ENCODE measurements at regions not wholly inside any gene's neighbourhood (a gene's known extent, or its start where the extent isn't known, plus 50 kb on each side); places are given as distances from the start of the nearest gene placed in this dataset.

GRCh38 chr18:40570615-40571014, 1384.4 kb upstream of the PIK3C3 start:
- WGBS, 5 donors = 50 to 72% (median 70%) methylated on average over 1 of the region's 1 CpG
- H3K27ac ChIP-seq = no peak overlapping the region
- intact Hi-C loops (cut with DNase I; ENCODE audit: low total_unique reads) = no loop called here
- no peaks in the 10 kb centered on the region for H3K27me3 ChIP-seq (replicated peaks in 1 of 7)
- no peaks in the 10 kb centered on the region for H3K36me3 ChIP-seq
- no peaks in the 10 kb centered on the region for H3K4me1 ChIP-seq
- no peak for DNase-seq
- TF ChIP-seq POLR2AphosphoS5 (IDR thresholded peaks at IDR 0.05) (no peak), POLR2A (IDR thresholded peaks at IDR 0.05) (no peak)
- TF ChIP-seq, protein P1, sequence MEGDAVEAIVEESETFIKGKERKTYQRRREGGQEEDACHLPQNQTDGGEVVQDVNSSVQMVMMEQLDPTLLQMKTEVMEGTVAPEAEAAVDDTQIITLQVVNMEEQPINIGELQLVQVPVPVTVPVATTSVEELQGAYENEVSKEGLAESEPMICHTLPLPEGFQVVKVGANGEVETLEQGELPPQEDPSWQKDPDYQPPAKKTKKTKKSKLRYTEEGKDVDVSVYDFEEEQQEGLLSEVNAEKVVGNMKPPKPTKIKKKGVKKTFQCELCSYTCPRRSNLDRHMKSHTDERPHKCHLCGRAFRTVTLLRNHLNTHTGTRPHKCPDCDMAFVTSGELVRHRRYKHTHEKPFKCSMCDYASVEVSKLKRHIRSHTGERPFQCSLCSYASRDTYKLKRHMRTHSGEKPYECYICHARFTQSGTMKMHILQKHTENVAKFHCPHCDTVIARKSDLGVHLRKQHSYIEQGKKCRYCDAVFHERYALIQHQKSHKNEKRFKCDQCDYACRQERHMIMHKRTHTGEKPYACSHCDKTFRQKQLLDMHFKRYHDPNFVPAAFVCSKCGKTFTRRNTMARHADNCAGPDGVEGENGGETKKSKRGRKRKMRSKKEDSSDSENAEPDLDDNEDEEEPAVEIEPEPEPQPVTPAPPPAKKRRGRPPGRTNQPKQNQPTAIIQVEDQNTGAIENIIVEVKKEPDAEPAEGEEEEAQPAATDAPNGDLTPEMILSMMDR (IDR thresholded peaks at IDR 0.05 in 8 of 11, conservative IDR thresholded peaks at IDR 0.05 in 3 of 11) = no peak
- no peak overlapping the region for H3K4me3 ChIP-seq
- peaks cover 0 to 4% (median 0%) of the 10 kb centered on the region in 8 donors for H3K9me3 ChIP-seq

- Histone ChIP-seq H3K27me3 (replicated peaks in 1 of 7) (no peaks in the 10 kb centered on the region), H3K36me3 (no peaks in the 10 kb centered on the region), H3K27ac (no peak overlapping the region), H3K4me3 (no peak overlapping the region), H3K4me1 (no peaks in the 10 kb centered on the region), H3K9me3 (peaks cover 0 to 4% (median 0%) of the 10 kb centered on the region in 8 donors)
- intact Hi-C loops (cut with DNase I; ENCODE audit: low total_unique reads) = no loop called here
- WGBS, 5 donors = 61 to 90% (median 84%) methylated on average over 4 of the region's 4 CpGs
- TF ChIP-seq, protein P1 (IDR thresholded peaks at IDR 0.05 in 8 of 11, conservative IDR thresholded peaks at IDR 0.05 in 3 of 11) = no peak
- DNase-seq = no peak
Observed at GRCh38 chr18:40569605-40570004, 1385.4 kb upstream of the PIK3C3 start.

GRCh38 chr18:40566510-40566844, 1388.6 kb upstream of the PIK3C3 start:
- intact Hi-C loops (cut with DNase I; ENCODE audit: low total_unique reads) = no loop called here
- Histone ChIP-seq H3K9me3 (no peaks in the 10 kb centered on the region), H3K4me1 (no peaks in the 10 kb centered on the region), H3K27ac (no peak overlapping the region), H3K4me3 (no peak overlapping the region), H3K36me3 (no peaks in the 10 kb centered on the region), H3K27me3 (replicated peaks in 1 of 7) (no peaks in the 10 kb centered on the region)
- no peak for TF ChIP-seq POLR2A (IDR thresholded peaks at IDR 0.05)
- 57 to 95% (median 66%) methylated on average over 1 of the region's 1 CpG for whole genome bisulfite sequencing, 5 donors
- DNase-seq = no peak

GRCh38 chr18:40565805-40566509, 1389.1 kb upstream of the PIK3C3 start:
- no peak for DNase-seq
- TF ChIP-seq, protein P1 (IDR thresholded peaks at IDR 0.05 in 8 of 11, conservative IDR thresholded peaks at IDR 0.05 in 3 of 11) = no peak
- no peak for TF ChIP-seq POLR2A (IDR thresholded peaks at IDR 0.05)
- TF ChIP-seq POLR2AphosphoS5 (IDR thresholded peaks at IDR 0.05) = no peak
- Histone ChIP-seq H3K27me3 (replicated peaks in 1 of 7) (no peaks in the 10 kb centered on the region), H3K4me1 (no peaks in the 10 kb centered on the region), H3K9me3 (no peaks in the 10 kb centered on the region), H3K36me3 (no peaks in the 10 kb centered on the region), H3K27ac (no peak overlapping the region), H3K4me3 (no peak overlapping the region)
- intact Hi-C loops (cut with DNase I; ENCODE audit: low total_unique reads) = no loop called here
- 3 to 49% (median 22%) methylated on average over 2 of the region's 2 CpGs for WGBS, 5 donors

- DNase-seq = no peak
- Histone ChIP-seq H3K9me3 (peaks cover 0 to 3% (median 0%) of the 10 kb centered on the region in 8 donors), H3K4me3 (no peak overlapping the region), H3K36me3 (no peaks in the 10 kb centered on the region), H3K27ac (no peak overlapping the region), H3K4me1 (no peaks in the 10 kb centered on the region), H3K27me3 (replicated peaks in 1 of 7) (no peaks in the 10 kb centered on the region)
- intact Hi-C loops (cut with DNase I; ENCODE audit: low total_unique reads) = no loop called here
- no peak for TF ChIP-seq POLR2AphosphoS5 (IDR thresholded peaks at IDR 0.05)
- TF ChIP-seq, protein P1 (IDR thresholded peaks at IDR 0.05 in 8 of 11, conservative IDR thresholded peaks at IDR 0.05 in 3 of 11) = no peak
- TF ChIP-seq POLR2A (IDR thresholded peaks at IDR 0.05) = no peak
- WGBS, 5 donors = 43 to 88% (median 78%) methylated on average over 3 of the region's 3 CpGs
Observed at GRCh38 chr18:40559556-40559955, 1395.5 kb upstream of the PIK3C3 start.
